Vagina (tissue), 2 donors: ENCODE measurements at regions not wholly inside any gene's neighbourhood (a gene's known extent, or its start where the extent isn't known, plus 50 kb on each side); places are given as distances from the start of the nearest gene placed in this dataset.

Source experiments
- CTCF ChIP-seq, 3 experiments: fragments of 450-650 bp in 2 of 3; fragments of 200-600 bp in 1 of 3; sonication (generic) in 1 of 3; IDR thresholded peaks; one replicate each; pipeline ENCODE4 v1.5.1; 2017 to 2019; ENCODE audit warnings: antibody characterized with exemption in 3 of 3, mild to moderate bottlenecking in 2 of 3, moderate library complexity in 2 of 3
- POLR2AphosphoS5 ChIP-seq, 2 donors: sonication (generic); formaldehyde crosslinking; IDR thresholded peaks; one replicate each; pipeline ENCODE4 v1.9.0; 2017; ENCODE audit warnings: antibody characterized with exemption in 2 of 2, mild to moderate bottlenecking in 2 of 2, low read depth in 1 of 2; ENCODE audit not compliant: insufficient read depth in 1 of 2

- TF ChIP-seq CTCF (IDR thresholded peaks at IDR 0.05): no peak
- TF ChIP-seq POLR2AphosphoS5 (IDR thresholded peaks at IDR 0.05; ENCODE audit: insufficient read depth in 1 of 2, low read depth in 1 of 2): no peak
Observed at GRCh38 chr2:14759082-14759481, 126.6 kb downstream of the LRATD1 start.
